Type B pancreatic cell (in vitro differentiated cells): ENCODE measurements at regions not wholly inside any gene's neighbourhood (a gene's known extent, or its start where the extent isn't known, plus 50 kb on each side); places are given as distances from the start of the nearest gene placed in this dataset.

Source experiments
- DNase-seq: peaks from one replicate; pipeline ENCODE4 v3.0.0; 2021; ENCODE audit warnings: mixed read lengths; ENCODE audit not compliant: unreplicated experiment; ENCODE audit errors: extremely low spot score
- H3K27ac Mint-ChIP-seq: 2 replicates; pipeline ENCODE4 v1.8.0; 2021; ENCODE audit warnings: mild to moderate bottlenecking, mixed read lengths
- H3K27me3 Mint-ChIP-seq: 2 replicates; pipeline ENCODE4 v1.8.0; 2021; ENCODE audit warnings: mixed read lengths
- H3K36me3 Mint-ChIP-seq: 2 replicates; pipeline ENCODE4 v1.8.0; 2021; ENCODE audit warnings: mixed read lengths
- H3K4me1 Mint-ChIP-seq: one replicate; pipeline ENCODE4 v1.8.0; 2021; ENCODE audit warnings: mixed read lengths; ENCODE audit not compliant: unreplicated experiment
- H3K4me3 Mint-ChIP-seq: 2 replicates; pipeline ENCODE4 v1.8.0; 2021; ENCODE audit warnings: mild to moderate bottlenecking, mixed read lengths
- H3K9me3 Mint-ChIP-seq: 2 replicates; pipeline ENCODE4 v1.8.0; 2021; ENCODE audit warnings: mixed read lengths
- CTCF ChIP-seq: fragments of 200-600 bp; sonication (generic); conservative IDR thresholded peaks from 2 replicates; pipeline ENCODE4 v1.5.0; 2021; ENCODE audit warnings: antibody characterized with exemption, mild to moderate bottlenecking

DNA sequence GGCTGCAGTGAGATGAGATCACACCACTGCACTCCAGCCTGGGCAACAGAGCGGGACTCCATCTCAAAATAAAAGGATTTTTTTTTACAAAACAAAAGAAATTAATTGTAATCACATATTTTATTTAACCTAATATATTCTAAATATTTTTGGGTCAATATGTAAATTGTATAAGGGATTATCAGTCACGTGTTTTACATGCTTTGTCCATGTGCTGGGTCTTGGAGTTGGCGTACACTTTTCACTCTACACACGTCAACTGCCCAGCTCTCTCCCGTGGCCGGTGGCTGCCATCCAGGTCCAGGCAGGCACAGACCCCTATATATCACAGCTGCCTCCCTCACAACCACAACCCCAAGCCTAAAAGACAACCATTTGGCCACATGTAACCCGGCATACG, 68.1 kb downstream of the RBFOX3 start:
- no peak for TF ChIP-seq CTCF
- DNase-seq, result no peak
- H3K4me3 Mint-ChIP-seq, result no peak overlapping the region
- H3K4me1 Mint-ChIP-seq, result no peaks in the 10 kb centered on the region
- no peaks in the 10 kb centered on the region for H3K9me3 Mint-ChIP-seq
- H3K27ac Mint-ChIP-seq, result no peak overlapping the region
- H3K27me3 Mint-ChIP-seq, result peaks cover 34% of the 10 kb centered on the region
- no peaks in the 10 kb centered on the region for H3K36me3 Mint-ChIP-seq

DNA sequence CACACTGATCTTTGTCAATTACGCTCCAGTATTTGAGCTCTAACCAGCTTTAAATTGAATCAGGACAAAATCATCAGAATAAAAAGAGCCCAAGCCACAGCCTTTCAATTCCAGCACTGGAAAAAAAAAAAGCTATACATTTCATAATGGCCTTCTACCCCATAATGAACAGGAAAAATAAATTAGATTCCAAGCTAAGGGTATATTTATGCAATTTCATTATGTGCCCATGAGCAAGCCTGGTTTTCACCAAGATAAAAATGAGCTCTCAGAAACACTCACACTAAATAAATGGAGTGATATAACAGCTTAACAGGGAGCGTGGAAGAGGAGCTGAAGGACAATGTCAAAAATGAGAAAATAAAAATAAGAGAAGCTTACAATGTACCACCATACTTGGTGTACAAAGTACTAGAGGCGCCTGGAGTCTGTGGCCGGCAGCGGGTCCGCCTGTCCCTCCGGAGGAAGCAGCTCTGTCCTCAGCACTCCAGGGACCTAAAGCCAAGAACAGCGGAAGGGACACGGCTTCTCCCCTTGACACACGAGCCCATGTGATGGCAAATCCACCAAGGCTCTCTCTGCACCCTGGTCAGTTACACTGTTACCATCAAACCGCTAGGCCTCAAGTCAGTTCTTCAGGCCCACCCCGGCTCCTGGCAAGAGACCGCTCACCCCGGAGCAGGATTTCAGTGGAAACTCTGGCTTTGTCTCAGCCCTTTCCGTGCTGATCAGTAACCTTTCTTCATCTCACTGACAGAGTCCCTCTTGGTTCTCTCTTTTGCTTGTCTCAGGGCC, 69.6 kb downstream of the RBFOX3 start:
- Mint-ChIP-seq H3K9me3 (no peaks in the 10 kb centered on the region), H3K4me1 (no peaks in the 10 kb centered on the region), H3K27ac (no peak overlapping the region), H3K36me3 (no peaks in the 10 kb centered on the region), H3K27me3 (peaks cover 35% of the 10 kb centered on the region), H3K4me3 (no peak overlapping the region)
- no peak for DNase-seq
- no peak for TF ChIP-seq CTCF

- H3K36me3 Mint-ChIP-seq, result no peaks in the 10 kb centered on the region
- H3K27ac Mint-ChIP-seq, result no peak overlapping the region
- no peak overlapping the region for H3K4me3 Mint-ChIP-seq
- TF ChIP-seq CTCF, result no peak
- no peak for DNase-seq
- H3K9me3 Mint-ChIP-seq, result no peaks in the 10 kb centered on the region
- H3K4me1 Mint-ChIP-seq, result no peaks in the 10 kb centered on the region
- peaks cover 26% of the 10 kb centered on the region for H3K27me3 Mint-ChIP-seq
These were observed 70.7 kb downstream of the RBFOX3 start for GRCh38 chr17:79539944-79540705.

DNA sequence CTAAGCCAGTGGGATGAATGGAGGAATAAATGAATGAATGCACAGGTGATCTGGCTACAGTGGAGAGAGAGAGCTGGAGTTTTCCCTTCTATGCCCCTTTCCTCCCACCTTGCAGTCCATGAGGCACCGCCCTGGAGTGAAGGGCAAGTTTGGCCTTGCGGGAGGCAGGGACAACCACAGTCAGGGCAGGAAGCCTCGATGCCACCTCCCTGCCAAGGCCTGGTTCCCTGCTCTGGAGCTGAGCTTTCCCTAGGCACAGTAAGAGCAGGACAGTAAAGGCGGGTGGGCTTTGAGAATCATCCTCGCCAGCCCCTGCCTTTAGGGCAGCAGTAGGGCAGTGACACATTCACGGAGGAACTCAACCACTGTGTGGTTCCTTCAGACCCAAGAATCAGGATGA, 72.6 kb downstream of the RBFOX3 start:
- no peak overlapping the region for H3K27ac Mint-ChIP-seq
- DNase-seq, result no peak
- TF ChIP-seq CTCF, result no peak
- H3K9me3 Mint-ChIP-seq, result no peaks in the 10 kb centered on the region
- H3K36me3 Mint-ChIP-seq, result no peaks in the 10 kb centered on the region
- no peaks in the 10 kb centered on the region for H3K4me1 Mint-ChIP-seq
- H3K27me3 Mint-ChIP-seq, result peaks cover 21% of the 10 kb centered on the region
- H3K4me3 Mint-ChIP-seq, result no peak overlapping the region

GRCh38 chr17:79537686-79538085, 73.2 kb downstream of the RBFOX3 start:
- DNase-seq, result no peak
- no peak overlapping the region for H3K4me3 Mint-ChIP-seq
- H3K36me3 Mint-ChIP-seq, result no peaks in the 10 kb centered on the region
- no peaks in the 10 kb centered on the region for H3K9me3 Mint-ChIP-seq
- no peak for TF ChIP-seq CTCF
- peaks cover 16% of the 10 kb centered on the region for H3K27me3 Mint-ChIP-seq
- no peaks in the 10 kb centered on the region for H3K4me1 Mint-ChIP-seq
- no peak overlapping the region for H3K27ac Mint-ChIP-seq
